Ishikawa (cell line): ENCODE measurements at regions not wholly inside any gene's neighbourhood (a gene's known extent, or its start where the extent isn't known, plus 50 kb on each side); places are given as distances from the start of the nearest gene placed in this dataset.

ENCODE experiments used
- CEBPB ChIP-seq: IDR thresholded peaks from 2 replicates; pipeline ENCODE4 v1.6.1; 2012
- CREB1 ChIP-seq: IDR thresholded peaks from 2 replicates; pipeline ENCODE4 v1.6.1; 2012; ENCODE audit warnings: low read depth
- EGR1 ChIP-seq: IDR thresholded peaks from 2 replicates; pipeline ENCODE4 v1.6.1; 2012
- EP300 ChIP-seq: IDR thresholded peaks from 2 replicates; pipeline ENCODE4 v1.6.1; 2012; ENCODE audit warnings: borderline replicate concordance
- FOXM1 ChIP-seq: IDR thresholded peaks from 2 replicates; pipeline ENCODE4 v1.6.1; 2012; ENCODE audit warnings: low read depth, borderline replicate concordance
- MAX ChIP-seq: IDR thresholded peaks from 2 replicates; pipeline ENCODE4 v1.6.1; 2012
- NFIC ChIP-seq: IDR thresholded peaks from 2 replicates; pipeline ENCODE4 v1.6.1; 2012
- RAD21 ChIP-seq: IDR thresholded peaks from 2 replicates; pipeline ENCODE4 v1.6.1; 2012; ENCODE audit warnings: low read depth
- REST ChIP-seq: IDR thresholded peaks from 2 replicates; pipeline ENCODE4 v1.6.1; 2012; ENCODE audit warnings: low read depth, mild to moderate bottlenecking
- TAF1 ChIP-seq: IDR thresholded peaks from 2 replicates; pipeline ENCODE4 v1.6.1; 2012; ENCODE audit warnings: low read depth, mild to moderate bottlenecking
- TCF12 ChIP-seq: IDR thresholded peaks from 2 replicates; pipeline ENCODE4 v1.6.1; 2012; ENCODE audit warnings: low read depth
- TEAD4 ChIP-seq: IDR thresholded peaks from 2 replicates; pipeline ENCODE4 v1.6.1; 2012
- USF1 ChIP-seq: IDR thresholded peaks from 2 replicates; pipeline ENCODE4 v1.6.1; 2012
- YY1 ChIP-seq: IDR thresholded peaks from 2 replicates; pipeline ENCODE4 v1.6.1; 2012; ENCODE audit warnings: low read depth
- ZBTB7A ChIP-seq: IDR thresholded peaks from 2 replicates; pipeline ENCODE4 v1.6.1; 2012; ENCODE audit warnings: low read depth

- TF ChIP-seq RAD21 (no peak), USF1 (no peak), REST (no peak)
These were observed 212.2 kb downstream of the SUCLA2 start for GRCh38 chr13:47788844-47789243.

GRCh38 chr13:47774671-47774994 is 226.4 kb downstream of the SUCLA2 start:
- TF ChIP-seq REST = no peak
- no peak for TF ChIP-seq MAX
- no peak for TF ChIP-seq CREB1
- TF ChIP-seq RAD21 = no peak
- TF ChIP-seq YY1 = no peak
- no peak for TF ChIP-seq USF1
- TF ChIP-seq TEAD4 = no peak
- no peak for TF ChIP-seq EP300
- no peak for TF ChIP-seq ZBTB7A
- no peak for TF ChIP-seq NFIC
- no peak for TF ChIP-seq TAF1
- no peak for TF ChIP-seq CEBPB
- TF ChIP-seq EGR1 = no peak
- no peak for TF ChIP-seq TCF12
- no peak for TF ChIP-seq FOXM1

GRCh38 chr13:47764817-47765216 is 236.3 kb downstream of the SUCLA2 start:
- no peak for TF ChIP-seq TCF12
- no peak for TF ChIP-seq RAD21
- TF ChIP-seq EGR1 = no peak
- TF ChIP-seq CEBPB = no peak
- TF ChIP-seq ZBTB7A = no peak
- no peak for TF ChIP-seq NFIC
- no peak for TF ChIP-seq EP300
- no peak for TF ChIP-seq TEAD4
- TF ChIP-seq TAF1 = no peak
- no peak for TF ChIP-seq CREB1
- TF ChIP-seq MAX = no peak
- TF ChIP-seq FOXM1 = no peak
- TF ChIP-seq YY1 = no peak
- TF ChIP-seq USF1 = no peak
- TF ChIP-seq REST = no peak

- TF ChIP-seq CEBPB (no peak), RAD21 (no peak), TCF12 (no peak), USF1 (no peak), MAX (no peak), REST (no peak), YY1 (no peak), FOXM1 (no peak), NFIC (no peak), TAF1 (no peak), EP300 (no peak), ZBTB7A (no peak), TEAD4 (no peak), EGR1 (no peak), CREB1 (no peak)
These were observed 243.5 kb downstream of the SUCLA2 start for GRCh38 chr13:47757466-47758080.
